GM12875 (cell line): ENCODE measurements at regions not wholly inside any gene's neighbourhood (a gene's known extent, or its start where the extent isn't known, plus 50 kb on each side); places are given as distances from the start of the nearest gene placed in this dataset.

Source experiments
- H3K4me3 ChIP-seq: one replicate; pipeline ENCODE4 v1.5.1; 2011; ENCODE audit warnings: low read depth, low read length, control low read depth
- CTCF ChIP-seq: IDR thresholded peaks from 2 replicates; pipeline ENCODE4 v1.5.1; 2011; ENCODE audit warnings: low read depth, mild to moderate bottlenecking, control low read depth, inconsistent platforms, low read length, moderate library complexity, borderline replicate concordance; ENCODE audit not compliant: insufficient read depth

GRCh38 chr6:41464481-41464880 lies 81.7 kb upstream of the FOXP4 start:
- TF ChIP-seq CTCF = no peak
- no peak overlapping the region for H3K4me3 ChIP-seq

- no peak for TF ChIP-seq CTCF
- H3K4me3 ChIP-seq = no peak overlapping the region
These were observed 79.7 kb upstream of the FOXP4 start for GRCh38 chr6:41466437-41466990.

GRCh38 chr6:41467061-41467460 lies 79.1 kb upstream of the FOXP4 start:
- no peak overlapping the region for H3K4me3 ChIP-seq
- no peak for TF ChIP-seq CTCF

GRCh38 chr6:41467627-41468404 lies 78.4 kb upstream of the FOXP4 start:
- H3K4me3 ChIP-seq = no peak overlapping the region
- no peak for TF ChIP-seq CTCF

- no peak for TF ChIP-seq CTCF
- no peak overlapping the region for H3K4me3 ChIP-seq
These were observed 76.8 kb upstream of the FOXP4 start for GRCh38 chr6:41469156-41470028.

GRCh38 chr6:41470029-41470330 lies 76.2 kb upstream of the FOXP4 start:
- TF ChIP-seq CTCF = no peak
- H3K4me3 ChIP-seq = no peak overlapping the region
